Keratinocyte (primary cell): ENCODE measurements at regions not wholly inside any gene's neighbourhood (a gene's known extent, or its start where the extent isn't known, plus 50 kb on each side); places are given as distances from the start of the nearest gene placed in this dataset.

Source experiments
- CTCF ChIP-seq, 3 experiments: IDR thresholded peaks in 1 of 3; conservative IDR thresholded peaks in 1 of 3; optimal IDR thresholded peaks in 1 of 3; 2 replicates in 2 of 3; 3 replicates in 1 of 3; pipeline versions ENCODE3 to v1.5.1; 2011; ENCODE audit warnings: low read length in 3 of 3, mild to moderate bottlenecking in 3 of 3, moderate library complexity in 2 of 3, control low read depth in 1 of 3, inconsistent platforms in 1 of 3; ENCODE audit not compliant: insufficient read depth in 2 of 3; ENCODE audit errors: extremely low read depth in 1 of 3
- EZH2 ChIP-seq: IDR thresholded peaks from one replicate; pipeline ENCODE4 v1.6.1; 2012; ENCODE audit warnings: inconsistent platforms, mild to moderate bottlenecking, low read length, moderate library complexity

GRCh38 chr5:129174480-129174879 is 79.9 kb downstream of the ISOC1 start:
- TF ChIP-seq CTCF (optimal IDR thresholded peaks at IDR 0.05 in 1 of 3, IDR thresholded peaks at IDR 0.05 in 1 of 3, conservative IDR thresholded peaks at IDR 0.05 in 1 of 3; ENCODE audit: extremely low read depth in 1 of 3, insufficient read depth in 2 of 3, low read length in 3 of 3) (no peak), EZH2 (no peak)
